ENCODE measurements at regions not wholly inside any gene's neighbourhood (a gene's known extent, or its start where the extent isn't known, plus 50 kb on each side); places are given as distances from the start of the nearest gene placed in this dataset.
"Not testable (repeated sequence)": the region's sequence is repeated elsewhere in the genome, so short reads cannot be mapped to it uniquely, and the experiment has no call there.

DNA sequence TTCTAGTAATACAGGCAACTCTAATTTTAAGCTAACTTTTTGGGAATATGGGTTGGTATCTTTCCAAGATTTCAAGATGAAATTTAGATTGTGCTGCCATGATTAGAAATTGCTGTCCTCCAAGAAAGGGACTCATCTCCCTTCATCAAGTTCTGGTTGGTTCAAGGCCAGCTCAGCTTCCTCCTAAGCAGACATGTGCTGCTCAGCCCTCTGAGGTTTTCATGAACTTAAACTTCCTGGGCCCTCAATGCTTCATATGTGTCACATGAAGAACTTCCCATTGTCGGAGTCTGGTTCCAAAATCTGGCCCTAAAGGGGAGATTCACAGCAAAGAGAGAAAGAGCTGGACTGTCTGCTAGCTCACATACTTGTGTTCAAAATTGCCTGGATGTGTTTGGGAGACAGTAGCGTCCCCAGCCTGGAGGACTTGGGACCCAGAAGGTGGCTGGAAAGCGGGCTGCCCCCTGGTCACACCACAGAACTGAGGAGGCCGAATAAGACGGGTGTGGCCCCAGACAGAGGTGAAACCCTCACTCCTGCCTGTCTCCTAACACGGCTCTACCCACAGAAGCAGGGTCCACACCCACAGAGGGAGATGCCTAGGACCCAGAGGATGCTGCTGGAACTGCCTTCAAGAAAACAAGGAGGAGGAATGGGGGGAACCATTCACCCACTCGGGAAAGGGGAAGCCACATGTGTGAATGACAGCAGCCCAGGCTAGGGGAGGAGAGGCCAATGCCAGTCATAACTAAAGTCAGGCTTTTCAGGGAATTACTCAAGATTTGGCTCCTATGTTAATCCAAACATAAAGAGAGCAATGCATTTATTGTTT is 54.3 kb upstream of the GPR31 start:
- Histone ChIP-seq H3K27ac (no peak overlapping the region), H3K4me1 (no peaks in the 10 kb centered on the region), H3K4me3 (no peak overlapping the region), H3K27me3 (peaks cover 0 to 21% (median 5%) of the 10 kb centered on the region in 7 donors), H3K9me3 (no peaks in the 10 kb centered on the region), H3K36me3 (no peaks in the 10 kb centered on the region)
- intact Hi-C loops (cut with DNase I): loop anchor here in 4 of 10 donors (10.0 kb wide), 2 partner anchors 143 to 683 kb away; no protein-coding TSS in a partner anchor
- ATAC-seq (no peak), DNase-seq (no peak)
- TF ChIP-seq, protein P1, sequence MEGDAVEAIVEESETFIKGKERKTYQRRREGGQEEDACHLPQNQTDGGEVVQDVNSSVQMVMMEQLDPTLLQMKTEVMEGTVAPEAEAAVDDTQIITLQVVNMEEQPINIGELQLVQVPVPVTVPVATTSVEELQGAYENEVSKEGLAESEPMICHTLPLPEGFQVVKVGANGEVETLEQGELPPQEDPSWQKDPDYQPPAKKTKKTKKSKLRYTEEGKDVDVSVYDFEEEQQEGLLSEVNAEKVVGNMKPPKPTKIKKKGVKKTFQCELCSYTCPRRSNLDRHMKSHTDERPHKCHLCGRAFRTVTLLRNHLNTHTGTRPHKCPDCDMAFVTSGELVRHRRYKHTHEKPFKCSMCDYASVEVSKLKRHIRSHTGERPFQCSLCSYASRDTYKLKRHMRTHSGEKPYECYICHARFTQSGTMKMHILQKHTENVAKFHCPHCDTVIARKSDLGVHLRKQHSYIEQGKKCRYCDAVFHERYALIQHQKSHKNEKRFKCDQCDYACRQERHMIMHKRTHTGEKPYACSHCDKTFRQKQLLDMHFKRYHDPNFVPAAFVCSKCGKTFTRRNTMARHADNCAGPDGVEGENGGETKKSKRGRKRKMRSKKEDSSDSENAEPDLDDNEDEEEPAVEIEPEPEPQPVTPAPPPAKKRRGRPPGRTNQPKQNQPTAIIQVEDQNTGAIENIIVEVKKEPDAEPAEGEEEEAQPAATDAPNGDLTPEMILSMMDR (IDR thresholded peaks at IDR 0.05): no peak
- WGBS, 2 donors: 61 to 73% methylated on average over 7 of the region's 7 CpGs

DNA sequence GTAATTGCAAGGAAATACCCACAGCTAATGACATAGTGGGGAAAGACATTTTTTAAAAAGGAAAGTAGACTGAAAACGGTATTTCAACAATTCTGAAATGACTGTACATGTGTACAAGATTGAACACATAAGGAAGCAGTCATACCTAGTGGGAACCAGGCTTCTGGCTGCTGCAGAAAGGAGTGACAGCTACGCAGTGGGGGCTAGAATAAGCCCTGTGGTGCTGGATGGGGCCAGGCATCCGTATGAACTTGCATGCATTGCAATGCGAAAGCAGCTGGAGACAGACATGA is 54.9 kb upstream of the GPR31 start:
- Histone ChIP-seq H3K36me3 (no peaks in the 10 kb centered on the region), H3K4me3 (no peak overlapping the region), H3K27ac (no peak overlapping the region), H3K9me3 (no peaks in the 10 kb centered on the region), H3K4me1 (no peaks in the 10 kb centered on the region), H3K27me3 (peaks cover 0 to 21% (median 5%) of the 10 kb centered on the region in 7 donors)
- intact Hi-C loops (cut with DNase I): loop anchor here in 4 of 10 donors (10.0 kb wide), 2 partner anchors 142 to 682 kb away; no protein-coding TSS in a partner anchor
- TF ChIP-seq, protein P1 (IDR thresholded peaks at IDR 0.05): no peak
- ATAC-seq (no peak), DNase-seq (no peak)
- 87 to 89% methylated on average over 4 of the region's 4 CpGs for WGBS, 2 donors

DNA sequence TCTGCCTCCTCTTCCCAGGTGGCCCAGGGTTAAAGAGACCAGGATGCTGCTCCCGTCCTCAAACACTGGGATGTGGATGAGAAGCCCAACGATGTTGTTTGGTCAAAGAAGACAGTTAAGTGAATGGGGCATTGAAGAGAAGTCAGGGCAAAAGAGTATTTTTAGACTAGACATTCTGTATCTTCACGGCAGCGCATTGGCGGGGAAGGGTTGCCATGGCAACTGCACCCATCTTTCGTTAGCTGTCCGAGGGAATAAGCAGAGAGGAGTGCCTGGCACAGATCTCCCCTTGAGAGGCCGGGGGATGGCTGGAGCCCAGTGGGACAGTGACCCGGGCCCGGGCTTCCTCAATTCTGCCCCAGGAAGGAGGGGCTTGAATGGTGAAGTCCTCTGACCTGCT is 56.4 kb upstream of the GPR31 start:
- ATAC-seq (no peak), DNase-seq (no peak)
- no peak overlapping the region for H3K4me3 ChIP-seq
- TF ChIP-seq, protein P1 (IDR thresholded peaks at IDR 0.05): no peak
- H3K9me3 ChIP-seq: no peaks in the 10 kb centered on the region
- H3K27me3 ChIP-seq: peaks cover 0 to 20% (median 5%) of the 10 kb centered on the region in 7 donors
- 52 to 62% methylated on average over 9 to 10 of the region's 10 CpGs for WGBS, 2 donors
- intact Hi-C loops (cut with DNase I): loop anchor here in 4 of 10 donors (10.0 kb wide), 2 partner anchors 141 to 681 kb away; no protein-coding TSS in a partner anchor
- no peak overlapping the region for H3K27ac ChIP-seq
- H3K4me1 ChIP-seq: no peaks in the 10 kb centered on the region
- no peaks in the 10 kb centered on the region for H3K36me3 ChIP-seq

DNA sequence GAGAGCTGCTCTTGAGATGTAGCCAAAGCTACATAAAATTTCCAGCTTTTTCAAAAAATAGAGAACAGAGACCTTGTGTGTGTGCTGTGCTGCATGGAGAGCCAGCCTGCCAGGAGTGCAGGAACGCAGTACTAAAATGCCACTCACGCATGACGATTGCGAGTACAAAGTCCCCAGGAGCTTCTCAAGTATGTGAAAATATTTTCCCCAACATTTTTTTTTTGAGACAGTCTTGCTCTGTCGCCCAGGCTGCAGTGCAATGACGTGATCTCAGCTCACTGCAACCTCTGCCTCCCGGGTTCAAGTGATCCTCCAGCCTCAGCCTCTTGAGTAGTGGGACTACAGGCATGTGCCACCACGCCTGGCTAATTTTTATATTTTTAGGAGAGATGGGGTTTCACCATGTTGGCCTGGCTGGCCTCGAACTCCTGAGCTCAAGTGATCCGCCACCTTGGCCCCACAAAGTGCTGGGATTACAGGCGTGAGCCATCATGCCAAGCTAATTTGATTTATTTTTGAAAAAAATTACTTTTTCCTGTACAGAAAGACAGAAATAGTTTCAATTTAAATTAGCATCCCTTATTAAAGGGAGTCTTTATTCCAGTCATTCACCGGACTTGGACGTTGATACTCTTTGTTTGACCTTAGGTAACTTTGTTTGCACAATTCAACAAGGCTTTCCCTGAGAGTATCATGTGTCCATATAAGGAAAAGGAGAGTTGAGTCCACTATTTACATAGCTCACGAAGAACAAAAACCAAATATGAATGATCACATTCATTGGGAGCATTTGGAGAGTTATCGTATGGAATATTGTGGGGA is 57.9 kb upstream of the GPR31 start:
- not testable (repeated sequence) for H3K9me3 ChIP-seq, H3K36me3 ChIP-seq, ATAC-seq, H3K4me1 ChIP-seq, H3K4me3 ChIP-seq, H3K27ac ChIP-seq, DNase-seq
- intact Hi-C loops (cut with DNase I): loop anchor here in 5 of 10 donors (5.0 to 10.0 kb wide), 4 partner anchors 72 to 679 kb away; partner anchors contain the start of gene UNC93A (in 1 of the 5)
- whole genome bisulfite sequencing, 2 donors: 53 to 76% methylated on average over 13 to 15 of the region's 15 CpGs
- peaks cover 0 to 13% (median 3%) of the 10 kb centered on the region in 7 donors for H3K27me3 ChIP-seq

DNA sequence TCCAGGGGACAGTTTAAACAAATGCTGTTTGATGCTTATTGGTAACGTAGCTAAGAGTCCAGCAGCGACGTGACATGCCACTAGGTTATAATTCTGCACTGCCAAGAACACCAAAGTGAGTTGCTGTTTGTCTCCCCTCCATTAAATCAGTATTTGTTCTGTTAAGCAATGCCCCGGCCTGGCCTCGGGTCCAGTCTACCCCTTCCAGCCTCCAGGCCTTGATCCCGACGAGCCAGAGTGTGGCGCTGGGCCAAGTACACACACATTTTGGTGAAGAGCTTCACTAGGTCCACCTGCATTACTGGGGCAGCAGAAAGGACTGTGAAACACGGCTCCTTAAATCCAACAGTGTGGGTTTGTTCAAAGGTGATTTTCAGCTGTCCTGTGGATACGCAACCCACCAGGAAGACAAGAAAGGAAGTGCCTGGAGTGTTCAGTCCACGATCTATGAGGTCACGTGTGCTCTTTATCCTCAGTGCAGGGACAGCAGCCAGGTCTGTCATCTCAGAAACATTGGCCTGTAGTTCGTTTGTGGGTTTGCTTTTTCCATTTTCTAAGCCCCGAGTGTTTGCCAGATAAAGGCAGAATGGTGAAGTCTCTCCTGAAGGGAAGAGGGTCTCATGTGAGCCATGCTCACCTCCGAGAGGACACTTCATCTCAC is 58.7 kb upstream of the GPR31 start:
- not testable (repeated sequence) for H3K36me3 ChIP-seq, ATAC-seq, H3K4me1 ChIP-seq, H3K9me3 ChIP-seq, DNase-seq, H3K27ac ChIP-seq, H3K4me3 ChIP-seq
- intact Hi-C loops (cut with DNase I): loop anchor here in 5 of 10 donors (5.0 to 10.0 kb wide), 4 partner anchors 71 to 678 kb away; partner anchors contain the start of gene UNC93A (in 1 of the 5)
- peaks cover 0 to 13% (median 3%) of the 10 kb centered on the region in 7 donors for H3K27me3 ChIP-seq
- 72% methylated on average over 13 to 15 of the region's 15 CpGs for WGBS, 2 donors

DNA sequence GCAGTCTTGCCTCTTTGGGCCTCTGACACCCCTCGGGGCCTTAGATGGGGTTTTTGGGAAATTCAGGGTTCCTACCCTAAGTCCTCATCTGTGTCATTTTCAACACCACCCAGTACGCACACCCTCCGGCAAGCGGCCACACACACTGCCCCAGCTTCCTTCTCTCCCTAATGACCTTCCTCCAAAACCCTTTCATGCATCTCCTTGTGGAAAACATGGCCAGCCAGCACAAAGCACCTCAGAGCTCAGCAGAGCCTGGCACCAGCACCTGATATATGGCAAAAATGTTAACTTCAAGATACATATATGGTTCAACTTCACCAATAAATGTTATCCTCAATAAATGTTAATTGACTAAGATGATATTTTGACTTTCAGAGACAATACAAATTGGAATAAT is 59.3 kb upstream of the GPR31 start:
- not testable (repeated sequence) for ATAC-seq, H3K9me3 ChIP-seq, DNase-seq, H3K4me1 ChIP-seq, H3K36me3 ChIP-seq, H3K4me3 ChIP-seq, H3K27ac ChIP-seq
- peaks cover 0 to 13% (median under 1%) of the 10 kb centered on the region in 7 donors for H3K27me3 ChIP-seq
- intact Hi-C loops (cut with DNase I): loop anchor here in 5 of 10 donors (5.0 to 10.0 kb wide), 4 partner anchors 70 to 678 kb away; partner anchors contain the start of gene UNC93A (in 1 of the 5)
- 90 to 91% methylated on average over 4 of the region's 4 CpGs for WGBS, 2 donors

All from heart right ventricle (tissue), 16 donors.